ENCODE measurements at regions not wholly inside any gene's neighbourhood (a gene's known extent, or its start where the extent isn't known, plus 50 kb on each side); places are given as distances from the start of the nearest gene placed in this dataset.

DNA sequence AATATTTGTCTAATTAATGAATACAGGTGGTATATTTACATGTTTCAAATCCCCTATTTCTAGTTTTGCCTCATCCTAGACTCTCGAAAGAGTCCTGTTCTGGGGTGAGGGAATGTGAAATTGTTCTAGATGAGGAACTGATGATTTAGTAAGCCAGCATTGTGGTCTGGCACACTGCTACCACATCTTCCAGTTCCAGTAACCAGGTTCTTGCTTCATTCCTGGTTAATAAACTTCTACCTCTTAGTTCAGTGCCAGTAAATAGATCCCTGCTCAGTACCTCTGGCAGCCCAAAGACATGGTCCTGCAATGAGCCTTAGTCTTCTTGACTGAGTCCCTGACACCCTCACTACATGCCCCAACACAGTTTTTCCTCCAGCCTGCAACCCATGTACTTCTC lies 207.7 kb downstream of the SREK1 start:
- WGBS, 2 experiments (ENCODE audit: insufficient coverage in 2 of 2) = no CpG with 5 or more reads among the region's 1 CpG
- Histone ChIP-seq H3K27ac (ENCODE audit: low read depth, low read length, severe bottlenecking) (no peak overlapping the region), H3K9me3 (ENCODE audit: control insufficient read depth, low read length) (no peaks in the 10 kb centered on the region), H3K4me1 (ENCODE audit: control insufficient read depth, insufficient read depth, low read length, poor library complexity, severe bottlenecking) (no peaks in the 10 kb centered on the region), H3K36me3 (ENCODE audit: control insufficient read depth, insufficient read depth, low read length) (no peaks in the 10 kb centered on the region), H3K4me3 (ENCODE audit: extremely low read depth, insufficient read depth, low read length, poor library complexity, severe bottlenecking) (no peak overlapping the region)

DNA sequence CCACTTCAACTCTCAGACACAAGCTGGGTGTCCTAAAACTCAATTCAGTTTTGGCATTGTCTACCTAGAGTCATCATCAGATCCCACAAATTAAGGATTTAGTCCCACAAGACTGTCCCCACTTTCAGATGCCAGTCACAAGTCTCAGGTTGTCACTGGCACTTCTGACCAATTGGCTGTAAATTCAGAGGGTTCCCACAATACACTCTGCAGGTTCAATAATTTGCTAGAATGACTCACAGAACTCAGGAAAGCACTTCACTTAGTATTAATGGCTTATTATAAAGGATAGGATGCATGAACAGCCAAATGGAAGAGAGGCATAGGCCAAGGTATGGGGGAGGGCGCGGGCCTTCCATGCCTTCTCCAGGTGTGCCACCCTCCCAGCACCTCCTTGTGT lies 209.1 kb downstream of the SREK1 start:
- no peak overlapping the region for H3K27ac ChIP-seq (ENCODE audit: low read depth, low read length, severe bottlenecking)
- no peaks in the 10 kb centered on the region for H3K36me3 ChIP-seq (ENCODE audit: control insufficient read depth, insufficient read depth, low read length)
- WGBS, 2 experiments (ENCODE audit: insufficient coverage in 2 of 2) = no CpG with 5 or more reads among the region's 2 CpGs
- H3K4me3 ChIP-seq (ENCODE audit: extremely low read depth, insufficient read depth, low read length, poor library complexity, severe bottlenecking) = no peak overlapping the region
- no peaks in the 10 kb centered on the region for H3K4me1 ChIP-seq (ENCODE audit: control insufficient read depth, insufficient read depth, low read length, poor library complexity, severe bottlenecking)
- no peaks in the 10 kb centered on the region for H3K9me3 ChIP-seq (ENCODE audit: control insufficient read depth, low read length)

GRCh38 chr5:66354422-66354821 lies 210.3 kb downstream of the SREK1 start:
- H3K4me3 ChIP-seq (ENCODE audit: extremely low read depth, insufficient read depth, low read length, poor library complexity, severe bottlenecking) = no peak overlapping the region
- no peaks in the 10 kb centered on the region for H3K36me3 ChIP-seq (ENCODE audit: control insufficient read depth, insufficient read depth, low read length)
- H3K27ac ChIP-seq (ENCODE audit: low read depth, low read length, severe bottlenecking) = no peak overlapping the region
- no peaks in the 10 kb centered on the region for H3K9me3 ChIP-seq (ENCODE audit: control insufficient read depth, low read length)
- 100% methylated on average over 1 of the region's 2 CpGs; no CpG with 5 or more reads in 1 of the 2 experiments for WGBS, 2 experiments (ENCODE audit: insufficient coverage in 2 of 2)
- H3K4me1 ChIP-seq (ENCODE audit: control insufficient read depth, insufficient read depth, low read length, poor library complexity, severe bottlenecking) = no peaks in the 10 kb centered on the region

GRCh38 chr5:66356011-66356565 lies 212.0 kb downstream of the SREK1 start:
- Histone ChIP-seq H3K9me3 (ENCODE audit: control insufficient read depth, low read length) (no peaks in the 10 kb centered on the region), H3K4me1 (ENCODE audit: control insufficient read depth, insufficient read depth, low read length, poor library complexity, severe bottlenecking) (no peaks in the 10 kb centered on the region), H3K36me3 (ENCODE audit: control insufficient read depth, insufficient read depth, low read length) (no peaks in the 10 kb centered on the region), H3K4me3 (ENCODE audit: extremely low read depth, insufficient read depth, low read length, poor library complexity, severe bottlenecking) (no peak overlapping the region), H3K27ac (ENCODE audit: low read depth, low read length, severe bottlenecking) (no peak overlapping the region)
- WGBS, 2 experiments (ENCODE audit: insufficient coverage in 2 of 2) = 86% methylated on average over 1 of the region's 3 CpGs; no CpG with 5 or more reads in 1 of the 2 experiments

DNA sequence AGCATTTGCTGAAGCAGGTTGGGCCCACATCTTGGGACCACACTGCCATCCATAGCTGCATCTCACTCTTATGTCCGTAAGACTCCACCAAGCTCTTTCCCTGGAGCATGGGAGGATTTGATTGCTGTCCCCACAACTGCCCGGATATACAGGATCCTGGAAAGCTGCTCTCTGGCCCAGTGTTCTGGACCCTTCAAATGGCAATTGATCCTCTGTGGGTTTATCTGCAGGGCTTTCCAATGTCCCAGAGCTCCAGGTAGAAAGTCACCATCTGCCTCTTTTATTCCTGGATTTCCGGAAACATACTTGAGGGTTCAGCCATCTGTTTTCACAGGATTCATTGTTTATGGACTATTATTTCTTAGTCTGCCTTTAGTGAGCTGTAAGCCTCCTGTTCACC lies 214.6 kb downstream of the SREK1 start:
- Histone ChIP-seq H3K4me3 (ENCODE audit: extremely low read depth, insufficient read depth, low read length, poor library complexity, severe bottlenecking) (no peak overlapping the region), H3K27ac (ENCODE audit: low read depth, low read length, severe bottlenecking) (no peak overlapping the region), H3K36me3 (ENCODE audit: control insufficient read depth, insufficient read depth, low read length) (no peaks in the 10 kb centered on the region), H3K9me3 (ENCODE audit: control insufficient read depth, low read length) (no peaks in the 10 kb centered on the region), H3K4me1 (ENCODE audit: control insufficient read depth, insufficient read depth, low read length, poor library complexity, severe bottlenecking) (no peaks in the 10 kb centered on the region)
- WGBS, 2 experiments (ENCODE audit: insufficient coverage in 2 of 2) = 92 to 95% methylated on average over 2 of the region's 3 CpGs

DNA sequence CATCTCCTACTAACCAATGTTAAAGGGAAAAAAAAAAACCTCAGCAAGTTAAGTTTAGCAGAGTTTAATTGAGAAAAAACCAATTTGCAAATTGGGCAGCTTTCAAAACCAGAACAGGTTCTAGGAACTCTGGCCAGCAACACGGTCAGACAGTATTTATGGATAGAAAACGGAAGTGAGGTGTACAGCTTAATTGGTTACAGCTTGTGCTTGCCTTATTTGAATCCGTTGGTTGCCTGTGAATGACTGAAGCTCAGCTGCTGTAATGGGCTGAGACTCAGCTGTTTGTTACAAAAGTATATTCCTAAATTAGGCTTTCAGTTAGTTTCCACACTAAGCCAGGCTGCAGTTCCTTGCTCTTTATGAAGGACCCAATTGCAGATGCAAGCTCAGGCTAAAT lies 217.0 kb downstream of the SREK1 start:
- Histone ChIP-seq H3K4me3 (ENCODE audit: extremely low read depth, insufficient read depth, low read length, poor library complexity, severe bottlenecking) (no peak overlapping the region), H3K27ac (ENCODE audit: low read depth, low read length, severe bottlenecking) (no peak overlapping the region), H3K4me1 (ENCODE audit: control insufficient read depth, insufficient read depth, low read length, poor library complexity, severe bottlenecking) (no peaks in the 10 kb centered on the region), H3K9me3 (ENCODE audit: control insufficient read depth, low read length) (no peaks in the 10 kb centered on the region), H3K36me3 (ENCODE audit: control insufficient read depth, insufficient read depth, low read length) (no peaks in the 10 kb centered on the region)
- WGBS, 2 experiments (ENCODE audit: insufficient coverage in 2 of 2) = 85 to 100% methylated on average over 2 to 3 of the region's 3 CpGs

DNA sequence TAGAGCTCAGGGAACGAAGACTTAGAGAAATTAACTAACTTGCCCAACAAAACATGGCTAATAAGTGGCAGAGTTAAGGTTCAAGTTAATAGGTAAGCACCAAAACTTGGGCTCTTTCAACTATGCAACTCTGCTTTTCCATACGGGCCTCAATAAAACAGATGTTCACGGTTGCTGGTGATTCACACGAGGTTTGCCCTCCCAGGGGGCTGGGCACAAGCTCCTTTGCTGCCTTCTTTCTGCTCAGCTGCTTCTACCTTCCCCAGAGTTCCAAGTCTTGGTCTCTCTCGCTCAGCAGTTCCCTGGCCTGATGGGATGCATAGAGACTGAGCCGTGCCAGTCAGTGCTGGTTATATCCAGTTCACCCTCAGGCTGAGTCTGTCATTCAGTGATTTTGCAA lies 217.9 kb downstream of the SREK1 start:
- no peaks in the 10 kb centered on the region for H3K4me1 ChIP-seq (ENCODE audit: control insufficient read depth, insufficient read depth, low read length, poor library complexity, severe bottlenecking)
- no peak overlapping the region for H3K4me3 ChIP-seq (ENCODE audit: extremely low read depth, insufficient read depth, low read length, poor library complexity, severe bottlenecking)
- H3K27ac ChIP-seq (ENCODE audit: low read depth, low read length, severe bottlenecking) = no peak overlapping the region
- H3K36me3 ChIP-seq (ENCODE audit: control insufficient read depth, insufficient read depth, low read length) = no peaks in the 10 kb centered on the region
- WGBS, 2 experiments (ENCODE audit: insufficient coverage in 2 of 2) = 87 to 91% methylated on average over 5 to 6 of the region's 6 CpGs
- H3K9me3 ChIP-seq (ENCODE audit: control insufficient read depth, low read length) = no peaks in the 10 kb centered on the region

DNA sequence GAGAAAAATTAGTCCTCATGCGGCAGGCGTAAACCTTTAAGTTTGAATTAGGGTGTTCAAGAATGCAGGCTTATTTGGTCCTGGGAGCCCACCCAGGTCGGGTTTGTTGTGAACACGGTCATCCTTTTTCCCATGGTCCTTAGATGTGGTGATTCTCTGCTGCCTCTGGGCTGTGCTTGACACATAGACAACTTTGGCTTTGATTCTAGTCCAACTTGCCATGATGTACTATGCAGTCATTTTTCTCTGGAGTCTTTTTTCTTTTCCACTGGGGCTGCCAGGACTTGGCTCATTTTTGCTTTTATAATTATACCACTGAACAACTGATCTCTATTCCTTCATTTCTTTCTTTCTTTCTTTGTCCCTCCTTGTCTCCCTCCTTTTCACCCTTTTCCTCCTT lies 218.6 kb downstream of the SREK1 start:
- 91 to 95% methylated on average over 4 of the region's 4 CpGs for WGBS, 2 experiments (ENCODE audit: insufficient coverage in 2 of 2)
- Histone ChIP-seq H3K4me1 (ENCODE audit: control insufficient read depth, insufficient read depth, low read length, poor library complexity, severe bottlenecking) (no peaks in the 10 kb centered on the region), H3K9me3 (ENCODE audit: control insufficient read depth, low read length) (no peaks in the 10 kb centered on the region), H3K36me3 (ENCODE audit: control insufficient read depth, insufficient read depth, low read length) (no peaks in the 10 kb centered on the region), H3K4me3 (ENCODE audit: extremely low read depth, insufficient read depth, low read length, poor library complexity, severe bottlenecking) (no peak overlapping the region), H3K27ac (ENCODE audit: low read depth, low read length, severe bottlenecking) (no peak overlapping the region)

DNA sequence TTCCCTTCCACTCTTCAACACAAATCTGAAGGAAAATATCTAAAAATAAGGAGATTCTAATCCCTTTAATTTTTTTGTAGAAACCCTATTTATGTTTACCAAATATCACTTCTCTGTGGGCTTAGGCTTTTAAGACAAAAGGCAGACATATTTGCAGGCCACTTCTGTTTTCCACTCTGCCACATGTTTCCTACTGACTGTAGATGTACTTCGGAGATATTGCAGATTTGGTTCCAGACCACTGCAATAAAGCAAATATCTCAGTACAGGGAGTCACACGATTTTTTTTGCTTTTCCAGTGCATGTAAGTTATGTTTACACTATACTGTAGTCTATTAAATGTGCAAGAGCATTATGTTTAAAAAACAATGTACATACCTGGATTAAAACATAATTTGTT lies 219.0 kb downstream of the SREK1 start:
- H3K36me3 ChIP-seq (ENCODE audit: control insufficient read depth, insufficient read depth, low read length) = no peaks in the 10 kb centered on the region
- H3K4me1 ChIP-seq (ENCODE audit: control insufficient read depth, insufficient read depth, low read length, poor library complexity, severe bottlenecking) = no peaks in the 10 kb centered on the region
- no peak overlapping the region for H3K27ac ChIP-seq (ENCODE audit: low read depth, low read length, severe bottlenecking)
- 100% methylated on average over 1 of the region's 2 CpGs; no CpG with 5 or more reads in 1 of the 2 experiments for WGBS, 2 experiments (ENCODE audit: insufficient coverage in 2 of 2)
- no peaks in the 10 kb centered on the region for H3K9me3 ChIP-seq (ENCODE audit: control insufficient read depth, low read length)
- H3K4me3 ChIP-seq (ENCODE audit: extremely low read depth, insufficient read depth, low read length, poor library complexity, severe bottlenecking) = no peak overlapping the region

GRCh38 chr5:66364186-66364585 lies 220.1 kb downstream of the SREK1 start:
- Histone ChIP-seq H3K4me1 (ENCODE audit: control insufficient read depth, insufficient read depth, low read length, poor library complexity, severe bottlenecking) (no peaks in the 10 kb centered on the region), H3K4me3 (ENCODE audit: extremely low read depth, insufficient read depth, low read length, poor library complexity, severe bottlenecking) (no peak overlapping the region), H3K36me3 (ENCODE audit: control insufficient read depth, insufficient read depth, low read length) (no peaks in the 10 kb centered on the region), H3K9me3 (ENCODE audit: control insufficient read depth, low read length) (no peaks in the 10 kb centered on the region), H3K27ac (ENCODE audit: low read depth, low read length, severe bottlenecking) (no peak overlapping the region)
- WGBS, 2 experiments (ENCODE audit: insufficient coverage in 2 of 2) = 100% methylated on average over 2 of the region's 2 CpGs; no CpG with 5 or more reads in 1 of the 2 experiments

- no peak overlapping the region for H3K4me3 ChIP-seq (ENCODE audit: extremely low read depth, insufficient read depth, low read length, poor library complexity, severe bottlenecking)
- no peaks in the 10 kb centered on the region for H3K36me3 ChIP-seq (ENCODE audit: control insufficient read depth, insufficient read depth, low read length)
- no peak overlapping the region for H3K27ac ChIP-seq (ENCODE audit: low read depth, low read length, severe bottlenecking)
- no CpG with 5 or more reads among the region's 4 CpGs for WGBS, 2 experiments (ENCODE audit: insufficient coverage in 2 of 2)
- H3K9me3 ChIP-seq (ENCODE audit: control insufficient read depth, low read length) = no peaks in the 10 kb centered on the region
- H3K4me1 ChIP-seq (ENCODE audit: control insufficient read depth, insufficient read depth, low read length, poor library complexity, severe bottlenecking) = no peaks in the 10 kb centered on the region
Observed at GRCh38 chr5:66365981-66366380, 221.9 kb downstream of the SREK1 start.
